B cell (primary cell): ENCODE measurements at regions not wholly inside any gene's neighbourhood (a gene's known extent, or its start where the extent isn't known, plus 50 kb on each side); places are given as distances from the start of the nearest gene placed in this dataset.

Experiments
- ATAC-seq: fragments of 200-7000 bp; cut with Tn5 transposase; one replicate; pipeline ENCODE4 v1.10.0; 2021; ENCODE audit warnings: low read depth, mild to moderate bottlenecking, moderate number of reproducible peaks, moderate library complexity
- CTCF ChIA-PET: fragments of 350-600 bp; sonication (Branson Sonifier 250); formaldehyde crosslinking; loops from one replicate; lab custom pipeline; 2021; ENCODE audit warnings: antibody characterized with exemption, inconsistent platforms; lab: Charles Lee
- POLR2A ChIA-PET: fragments of 350-600 bp; sonication (Branson Sonifier 250); formaldehyde crosslinking; loops from one replicate; lab custom pipeline; 2021; ENCODE audit warnings: antibody characterized with exemption; lab: Charles Lee
- DNase-seq: peaks from one replicate; pipeline ENCODE4 v3.0.0; 2013
- H2AFZ ChIP-seq: 2 replicates; pipeline ENCODE4 v1.6.1; 2012; ENCODE audit warnings: mild to moderate bottlenecking, low read depth, low read length; ENCODE audit not compliant: insufficient read depth, poor library complexity, severe bottlenecking
- H3K27ac ChIP-seq, 2 donors: 1 replicate in 1 of 2; 2 replicates in 1 of 2; pipeline ENCODE4 v1.5.1; 2012 to 2013; ENCODE audit warnings: low read length in 2 of 2, mild to moderate bottlenecking in 2 of 2, moderate library complexity in 1 of 2
- H3K27me3 ChIP-seq, 4 experiments: fragments of 200-600 bp in 1 of 4; sonication (generic) in 1 of 4; replicated peaks in 1 of 4; 1 replicate in 2 of 4; 2 replicates in 2 of 4; pipeline versions ENCODE4 v1.6.1 to v1.7.0; 2013 to 2016; ENCODE audit warnings: low read length in 3 of 4, mild to moderate bottlenecking in 2 of 4, mixed read lengths in 1 of 4, moderate library complexity in 1 of 4; ENCODE audit not compliant: insufficient read depth in 4 of 4, control insufficient read depth in 3 of 4; ENCODE audit errors: control extremely low read depth in 1 of 4
- H3K36me3 ChIP-seq, 2 experiments: replicated peaks in 1 of 2; 1 replicate in 1 of 2; 2 replicates in 1 of 2; pipeline versions ENCODE4 v1.6.1 to v1.7.1; 2013; ENCODE audit warnings: low read length in 1 of 2; ENCODE audit not compliant: insufficient read depth in 2 of 2, control insufficient read depth in 1 of 2; ENCODE audit errors: control extremely low read depth in 1 of 2, extremely low read depth in 1 of 2
- H3K4me1 ChIP-seq, 2 donors: fragments of 200-600 bp in 1 of 2; sonication (generic) in 1 of 2; 1 replicate in 1 of 2; 2 replicates in 1 of 2; pipeline versions ENCODE4 v1.5.1 to v1.6.1; 2013 to 2017; ENCODE audit warnings: low read length in 2 of 2; ENCODE audit not compliant: control insufficient read depth in 2 of 2, insufficient read depth in 2 of 2
- H3K4me2 ChIP-seq: replicated peaks from 2 replicates; pipeline ENCODE3; 2012; ENCODE audit warnings: mild to moderate bottlenecking, low read depth, low read length; ENCODE audit not compliant: poor library complexity, severe bottlenecking
- H3K4me3 ChIP-seq, 5 experiments: fragments of 200-600 bp in 1 of 5; sonication (generic) in 1 of 5; 1 replicate in 3 of 5; 2 replicates in 2 of 5; pipeline versions ENCODE4 v1.5.1 to v1.7.0; 2011 to 2016; ENCODE audit warnings: low read length in 4 of 5, mild to moderate bottlenecking in 4 of 5, low read depth in 2 of 5, control low read depth in 1 of 5, moderate library complexity in 1 of 5; ENCODE audit not compliant: insufficient read depth in 1 of 5; ENCODE audit errors: control extremely low read depth in 1 of 5, extremely low read depth in 1 of 5
- H3K79me2 ChIP-seq: fragments of 200-600 bp; sonication (generic); one replicate; pipeline ENCODE4 v1.6.0; 2016; ENCODE audit warnings: low read length; ENCODE audit not compliant: control insufficient read depth, insufficient read depth
- H3K9ac ChIP-seq: fragments of 200-600 bp; sonication (generic); 2 replicates; pipeline ENCODE4 v1.6.1; 2017; ENCODE audit warnings: mild to moderate bottlenecking, low read length, moderate library complexity
- H3K9me3 ChIP-seq, 3 donors: one replicate each; pipeline versions ENCODE4 v1.6.1 to v1.7.1; 2013; ENCODE audit warnings: low read length in 2 of 3; ENCODE audit not compliant: control insufficient read depth in 2 of 3, insufficient read depth in 1 of 3; ENCODE audit errors: control extremely low read depth in 1 of 3
- H4K20me1 ChIP-seq: 2 replicates; pipeline ENCODE4 v1.6.0; 2012; ENCODE audit warnings: mild to moderate bottlenecking, low read length; ENCODE audit not compliant: insufficient read depth, control insufficient read depth, poor library complexity, severe bottlenecking
- H3K27ac Mint-ChIP-seq: one replicate; pipeline ENCODE4 v1.8.0; 2021; ENCODE audit warnings: mixed read lengths
- H3K27me3 Mint-ChIP-seq: one replicate; pipeline ENCODE4 v1.8.0; 2021; ENCODE audit warnings: mixed read lengths
- H3K4me1 Mint-ChIP-seq: one replicate; pipeline ENCODE4 v1.8.0; 2021; ENCODE audit warnings: mixed read lengths
- H3K4me3 Mint-ChIP-seq: one replicate; pipeline ENCODE4 v1.8.0; 2021; ENCODE audit warnings: mixed read lengths
- H3K9me3 Mint-ChIP-seq: one replicate; pipeline ENCODE4 v1.8.0; 2022; ENCODE audit warnings: mixed read lengths; ENCODE audit not compliant: insufficient read depth
- EZH2 ChIP-seq: IDR thresholded peaks from 2 replicates; pipeline ENCODE4 v1.6.1; 2012; ENCODE audit warnings: borderline replicate concordance, low read depth, mild to moderate bottlenecking, moderate library complexity, low read length; ENCODE audit not compliant: insufficient read depth, poor library complexity, severe bottlenecking
- WGBS: methylation state at CpG from one replicate; pipeline ENCODE4 v1.1.5; 2013; ENCODE audit warnings: missing lambda C conversion rate; ENCODE audit not compliant: insufficient coverage; 5-methylcytosine and 5-hydroxymethylcytosine counted together
- intact Hi-C: fragments of 100-400 bp; cut with micrococcal nuclease; formaldehyde crosslinking; loops from one replicate; pipeline ENCODE4 v1.10.0; 2022
- TF ChIP-seq, protein P1 (sequence below): fragments of 200-600 bp; IDR thresholded peaks from one replicate; pipeline ENCODE4 v1.8.0; 2022; ENCODE audit warnings: antibody characterized with exemption, mild to moderate bottlenecking

GRCh38 chr6:9499709-9500108 is 915.2 kb downstream of the TFAP2A start:
- POLR2A ChIA-PET, result no interaction called here
- Mint-ChIP-seq H3K27ac (no peak overlapping the region), H3K9me3 (peaks cover 5% of the 10 kb centered on the region), H3K4me3 (no peak overlapping the region), H3K4me1 (no peaks in the 10 kb centered on the region), H3K27me3 (no peaks in the 10 kb centered on the region)
- DNase-seq (no peak), ATAC-seq (no peak)
- no peak overlapping the region for H2AFZ ChIP-seq
- no peaks in the 10 kb centered on the region for H4K20me1 ChIP-seq
- WGBS, result 86% methylated on average over 4 of the region's 4 CpGs
- no peak overlapping the region for H3K4me2 ChIP-seq
- CTCF ChIA-PET, result no interaction called here
- H3K4me3 ChIP-seq, result no peak overlapping the region
- TF ChIP-seq EZH2, result no peak
- TF ChIP-seq, protein P1, sequence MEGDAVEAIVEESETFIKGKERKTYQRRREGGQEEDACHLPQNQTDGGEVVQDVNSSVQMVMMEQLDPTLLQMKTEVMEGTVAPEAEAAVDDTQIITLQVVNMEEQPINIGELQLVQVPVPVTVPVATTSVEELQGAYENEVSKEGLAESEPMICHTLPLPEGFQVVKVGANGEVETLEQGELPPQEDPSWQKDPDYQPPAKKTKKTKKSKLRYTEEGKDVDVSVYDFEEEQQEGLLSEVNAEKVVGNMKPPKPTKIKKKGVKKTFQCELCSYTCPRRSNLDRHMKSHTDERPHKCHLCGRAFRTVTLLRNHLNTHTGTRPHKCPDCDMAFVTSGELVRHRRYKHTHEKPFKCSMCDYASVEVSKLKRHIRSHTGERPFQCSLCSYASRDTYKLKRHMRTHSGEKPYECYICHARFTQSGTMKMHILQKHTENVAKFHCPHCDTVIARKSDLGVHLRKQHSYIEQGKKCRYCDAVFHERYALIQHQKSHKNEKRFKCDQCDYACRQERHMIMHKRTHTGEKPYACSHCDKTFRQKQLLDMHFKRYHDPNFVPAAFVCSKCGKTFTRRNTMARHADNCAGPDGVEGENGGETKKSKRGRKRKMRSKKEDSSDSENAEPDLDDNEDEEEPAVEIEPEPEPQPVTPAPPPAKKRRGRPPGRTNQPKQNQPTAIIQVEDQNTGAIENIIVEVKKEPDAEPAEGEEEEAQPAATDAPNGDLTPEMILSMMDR, result no peak
- peaks cover 0 to 9% (median 0%) of the 10 kb centered on the region in 3 donors for H3K9me3 ChIP-seq
- intact Hi-C loops, result no loop called here
- no peak overlapping the region for H3K9ac ChIP-seq
- H3K27me3 ChIP-seq, result no peaks in the 10 kb centered on the region
- H3K36me3 ChIP-seq, result no peaks in the 10 kb centered on the region
- no peak overlapping the region for H3K27ac ChIP-seq
- no peaks in the 10 kb centered on the region for H3K79me2 ChIP-seq
- H3K4me1 ChIP-seq, result no peaks in the 10 kb centered on the region

DNA sequence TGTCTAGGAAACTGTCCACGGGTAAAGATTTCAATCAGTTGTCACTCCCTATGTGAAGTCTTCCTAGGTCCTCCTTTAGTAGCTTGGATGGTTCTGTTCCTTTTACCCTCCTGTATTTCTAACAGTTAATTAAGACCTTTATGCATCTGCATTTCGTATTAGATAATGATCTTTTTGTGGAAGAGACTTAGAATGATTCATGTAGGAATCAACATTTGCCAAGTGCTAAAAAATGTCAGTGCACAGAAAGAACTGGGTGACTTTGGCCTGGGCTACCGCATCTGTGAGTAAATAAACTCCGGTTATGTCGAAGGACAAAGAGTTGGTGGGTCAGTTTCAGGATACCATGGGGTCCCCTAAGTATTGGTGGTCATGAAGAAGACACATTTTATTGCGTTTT is 918.0 kb downstream of the TFAP2A start:
- Mint-ChIP-seq H3K4me1 (no peaks in the 10 kb centered on the region), H3K4me3 (no peak overlapping the region), H3K27ac (no peak overlapping the region), H3K9me3 (peaks cover 5% of the 10 kb centered on the region), H3K27me3 (no peaks in the 10 kb centered on the region)
- TF ChIP-seq, protein P1, result no peak
- no peak for TF ChIP-seq EZH2
- Histone ChIP-seq H3K27me3 (no peaks in the 10 kb centered on the region), H3K9me3 (peaks cover 0 to 9% (median 0%) of the 10 kb centered on the region in 3 donors), H3K36me3 (no peaks in the 10 kb centered on the region), H3K27ac (no peak overlapping the region), H2AFZ (no peak overlapping the region), H3K4me2 (no peak overlapping the region), H4K20me1 (no peaks in the 10 kb centered on the region), H3K4me3 (no peak overlapping the region), H3K79me2 (no peaks in the 10 kb centered on the region), H3K9ac (no peak overlapping the region), H3K4me1 (no peaks in the 10 kb centered on the region)
- POLR2A ChIA-PET, result no interaction called here
- intact Hi-C loops, result no loop called here
- 80% methylated on average over 1 of the region's 6 CpGs for whole genome bisulfite sequencing
- CTCF ChIA-PET, result no interaction called here
- DNase-seq (no peak), ATAC-seq (no peak)
